ENCODE measurements at regions not wholly inside any gene's neighbourhood (a gene's known extent, or its start where the extent isn't known, plus 50 kb on each side); places are given as distances from the start of the nearest gene placed in this dataset.
A peak's percentile ranks its signal among the peaks of the same experiment; 100 is the strongest.

GRCh38 chr12:107443320-107444090, 242.1 kb upstream of the PWP1 start:
- DNase-seq (ENCODE audit: low spot score) = no peak

- DNase-seq (ENCODE audit: low spot score) = no peak
These were observed 240.8 kb upstream of the PWP1 start for GRCh38 chr12:107444771-107445170.

- no peak for DNase-seq (ENCODE audit: low spot score)
These were observed 239.1 kb upstream of the PWP1 start for GRCh38 chr12:107446476-107446875.

- no peak for DNase-seq (ENCODE audit: low spot score)
These were observed 238.3 kb upstream of the PWP1 start for GRCh38 chr12:107447336-107447735.

GRCh38 chr12:107448198-107448597, 237.4 kb upstream of the PWP1 start:
- DNase-seq (ENCODE audit: low spot score) = peak; percentile 27

- DNase-seq (ENCODE audit: low spot score) = no peak
These were observed 235.7 kb upstream of the PWP1 start for GRCh38 chr12:107449891-107450290.

- no peak for DNase-seq (ENCODE audit: low spot score)
These were observed 235.1 kb upstream of the PWP1 start for GRCh38 chr12:107450541-107450940.

GRCh38 chr12:107451246-107451645, 234.4 kb upstream of the PWP1 start:
- no peak for DNase-seq (ENCODE audit: low spot score)

- no peak for DNase-seq (ENCODE audit: low spot score)
These were observed 231.3 kb upstream of the PWP1 start for GRCh38 chr12:107454109-107454830.

GRCh38 chr12:107457362-107457935, 228.2 kb upstream of the PWP1 start:
- no peak for DNase-seq (ENCODE audit: low spot score)

- DNase-seq (ENCODE audit: low spot score) = no peak
These were observed 227.4 kb upstream of the PWP1 start for GRCh38 chr12:107458163-107458562.

- no peak for DNase-seq (ENCODE audit: low spot score)
These were observed 226.6 kb upstream of the PWP1 start for GRCh38 chr12:107458990-107459389.

- DNase-seq (ENCODE audit: low spot score) = no peak
These were observed 226.0 kb upstream of the PWP1 start for GRCh38 chr12:107459641-107460040.

GRCh38 chr12:107461222-107461975, 224.2 kb upstream of the PWP1 start:
- DNase-seq (ENCODE audit: low spot score) = no peak

- DNase-seq (ENCODE audit: low spot score) = no peak
These were observed 222.9 kb upstream of the PWP1 start for GRCh38 chr12:107462428-107463332.

- DNase-seq (ENCODE audit: low spot score) = no peak
These were observed 221.0 kb upstream of the PWP1 start for GRCh38 chr12:107464644-107465043.

GRCh38 chr12:107465625-107466024, 220.0 kb upstream of the PWP1 start:
- DNase-seq (ENCODE audit: low spot score) = no peak

GRCh38 chr12:107467716-107468115, 217.9 kb upstream of the PWP1 start:
- DNase-seq (ENCODE audit: low spot score) = no peak

- DNase-seq (ENCODE audit: low spot score) = no peak
These were observed 217.4 kb upstream of the PWP1 start for GRCh38 chr12:107468182-107468581.

GRCh38 chr12:107469011-107469410, 216.6 kb upstream of the PWP1 start:
- no peak for DNase-seq (ENCODE audit: low spot score)

GRCh38 chr12:107470645-107471044, 215.0 kb upstream of the PWP1 start:
- no peak for DNase-seq (ENCODE audit: low spot score)

Measured in NAMALWA (cell line).